B cell (primary cell): ENCODE measurements at regions not wholly inside any gene's neighbourhood (a gene's known extent, or its start where the extent isn't known, plus 50 kb on each side); places are given as distances from the start of the nearest gene placed in this dataset.

Source experiments
- ATAC-seq: fragments of 200-7000 bp; cut with Tn5 transposase; one replicate; pipeline ENCODE4 v1.10.0; 2021; ENCODE audit warnings: low read depth, mild to moderate bottlenecking, moderate number of reproducible peaks, moderate library complexity
- CTCF ChIA-PET: fragments of 350-600 bp; sonication (Branson Sonifier 250); formaldehyde crosslinking; loops from one replicate; lab custom pipeline; 2021; ENCODE audit warnings: antibody characterized with exemption, inconsistent platforms; lab: Charles Lee
- POLR2A ChIA-PET: fragments of 350-600 bp; sonication (Branson Sonifier 250); formaldehyde crosslinking; loops from one replicate; lab custom pipeline; 2021; ENCODE audit warnings: antibody characterized with exemption; lab: Charles Lee
- DNase-seq: peaks from one replicate; pipeline ENCODE4 v3.0.0; 2013
- H2AFZ ChIP-seq: 2 replicates; pipeline ENCODE4 v1.6.1; 2012; ENCODE audit warnings: mild to moderate bottlenecking, low read depth, low read length; ENCODE audit not compliant: insufficient read depth, poor library complexity, severe bottlenecking
- H3K27ac ChIP-seq, 2 donors: 1 replicate in 1 of 2; 2 replicates in 1 of 2; pipeline ENCODE4 v1.5.1; 2012 to 2013; ENCODE audit warnings: low read length in 2 of 2, mild to moderate bottlenecking in 2 of 2, moderate library complexity in 1 of 2
- H3K27me3 ChIP-seq, 4 experiments: fragments of 200-600 bp in 1 of 4; sonication (generic) in 1 of 4; replicated peaks in 1 of 4; 1 replicate in 2 of 4; 2 replicates in 2 of 4; pipeline versions ENCODE4 v1.6.1 to v1.7.0; 2013 to 2016; ENCODE audit warnings: low read length in 3 of 4, mild to moderate bottlenecking in 2 of 4, mixed read lengths in 1 of 4, moderate library complexity in 1 of 4; ENCODE audit not compliant: insufficient read depth in 4 of 4, control insufficient read depth in 3 of 4; ENCODE audit errors: control extremely low read depth in 1 of 4
- H3K36me3 ChIP-seq, 2 experiments: replicated peaks in 1 of 2; 1 replicate in 1 of 2; 2 replicates in 1 of 2; pipeline versions ENCODE4 v1.6.1 to v1.7.1; 2013; ENCODE audit warnings: low read length in 1 of 2; ENCODE audit not compliant: insufficient read depth in 2 of 2, control insufficient read depth in 1 of 2; ENCODE audit errors: control extremely low read depth in 1 of 2, extremely low read depth in 1 of 2
- H3K4me1 ChIP-seq, 2 donors: fragments of 200-600 bp in 1 of 2; sonication (generic) in 1 of 2; 1 replicate in 1 of 2; 2 replicates in 1 of 2; pipeline versions ENCODE4 v1.5.1 to v1.6.1; 2013 to 2017; ENCODE audit warnings: low read length in 2 of 2; ENCODE audit not compliant: control insufficient read depth in 2 of 2, insufficient read depth in 2 of 2
- H3K4me2 ChIP-seq: replicated peaks from 2 replicates; pipeline ENCODE3; 2012; ENCODE audit warnings: mild to moderate bottlenecking, low read depth, low read length; ENCODE audit not compliant: poor library complexity, severe bottlenecking
- H3K4me3 ChIP-seq, 5 experiments: fragments of 200-600 bp in 1 of 5; sonication (generic) in 1 of 5; 1 replicate in 3 of 5; 2 replicates in 2 of 5; pipeline versions ENCODE4 v1.5.1 to v1.7.0; 2011 to 2016; ENCODE audit warnings: low read length in 4 of 5, mild to moderate bottlenecking in 4 of 5, low read depth in 2 of 5, control low read depth in 1 of 5, moderate library complexity in 1 of 5; ENCODE audit not compliant: insufficient read depth in 1 of 5; ENCODE audit errors: control extremely low read depth in 1 of 5, extremely low read depth in 1 of 5
- H3K79me2 ChIP-seq: fragments of 200-600 bp; sonication (generic); one replicate; pipeline ENCODE4 v1.6.0; 2016; ENCODE audit warnings: low read length; ENCODE audit not compliant: control insufficient read depth, insufficient read depth
- H3K9ac ChIP-seq: fragments of 200-600 bp; sonication (generic); 2 replicates; pipeline ENCODE4 v1.6.1; 2017; ENCODE audit warnings: mild to moderate bottlenecking, low read length, moderate library complexity
- H3K9me3 ChIP-seq, 3 donors: one replicate each; pipeline versions ENCODE4 v1.6.1 to v1.7.1; 2013; ENCODE audit warnings: low read length in 2 of 3; ENCODE audit not compliant: control insufficient read depth in 2 of 3, insufficient read depth in 1 of 3; ENCODE audit errors: control extremely low read depth in 1 of 3
- H4K20me1 ChIP-seq: 2 replicates; pipeline ENCODE4 v1.6.0; 2012; ENCODE audit warnings: mild to moderate bottlenecking, low read length; ENCODE audit not compliant: insufficient read depth, control insufficient read depth, poor library complexity, severe bottlenecking
- H3K27ac Mint-ChIP-seq: one replicate; pipeline ENCODE4 v1.8.0; 2021; ENCODE audit warnings: mixed read lengths
- H3K27me3 Mint-ChIP-seq: one replicate; pipeline ENCODE4 v1.8.0; 2021; ENCODE audit warnings: mixed read lengths
- H3K4me1 Mint-ChIP-seq: one replicate; pipeline ENCODE4 v1.8.0; 2021; ENCODE audit warnings: mixed read lengths
- H3K4me3 Mint-ChIP-seq: one replicate; pipeline ENCODE4 v1.8.0; 2021; ENCODE audit warnings: mixed read lengths
- H3K9me3 Mint-ChIP-seq: one replicate; pipeline ENCODE4 v1.8.0; 2022; ENCODE audit warnings: mixed read lengths; ENCODE audit not compliant: insufficient read depth
- CTCF ChIP-seq: fragments of 200-600 bp; IDR thresholded peaks from one replicate; pipeline ENCODE4 v1.8.0; 2022; ENCODE audit warnings: antibody characterized with exemption, mild to moderate bottlenecking
- EZH2 ChIP-seq: IDR thresholded peaks from 2 replicates; pipeline ENCODE4 v1.6.1; 2012; ENCODE audit warnings: borderline replicate concordance, low read depth, mild to moderate bottlenecking, moderate library complexity, low read length; ENCODE audit not compliant: insufficient read depth, poor library complexity, severe bottlenecking
- WGBS: methylation state at CpG from one replicate; pipeline ENCODE4 v1.1.5; 2013; ENCODE audit warnings: missing lambda C conversion rate; ENCODE audit not compliant: insufficient coverage; 5-methylcytosine and 5-hydroxymethylcytosine counted together
- intact Hi-C: fragments of 100-400 bp; cut with micrococcal nuclease; formaldehyde crosslinking; loops from one replicate; pipeline ENCODE4 v1.10.0; 2022

DNA sequence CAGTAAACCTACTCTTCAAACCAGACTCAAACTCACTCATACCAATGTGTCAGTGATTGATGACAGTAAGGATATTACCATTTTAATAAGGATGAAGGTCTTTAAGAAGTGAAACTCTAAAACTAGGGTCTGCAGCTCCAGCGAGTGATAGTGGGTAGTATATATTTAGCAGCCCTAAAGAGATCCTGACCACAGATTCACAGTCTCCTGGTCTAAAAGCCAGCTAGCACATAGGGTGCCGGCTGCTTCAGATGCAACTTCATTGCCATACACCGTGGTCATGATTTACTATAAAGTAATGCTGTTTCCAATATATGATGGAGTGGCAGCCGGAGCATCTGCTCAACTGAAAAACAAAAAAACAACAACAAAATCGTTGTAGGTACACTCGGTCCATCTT is 99.6 kb upstream of the MDM1 start:
- Histone ChIP-seq H3K9me3 (peaks cover 0 to 6% (median 0%) of the 10 kb centered on the region in 3 donors), H3K36me3 (no peaks in the 10 kb centered on the region), H3K9ac (no peak overlapping the region), H3K4me3 (no peak overlapping the region), H3K4me2 (no peak overlapping the region), H3K4me1 (no peaks in the 10 kb centered on the region), H3K27ac (no peak overlapping the region), H4K20me1 (no peaks in the 10 kb centered on the region), H3K79me2 (no peaks in the 10 kb centered on the region), H2AFZ (no peak overlapping the region), H3K27me3 (no peaks in the 10 kb centered on the region)
- H3K27ac Mint-ChIP-seq: no peak overlapping the region
- ChIA-PET CTCF (no interaction called here), POLR2A (no interaction called here)
- WGBS: no CpG with 5 or more reads among the region's 6 CpGs
- H3K9me3 Mint-ChIP-seq: peaks cover 2% of the 10 kb centered on the region
- no peaks in the 10 kb centered on the region for H3K4me1 Mint-ChIP-seq
- no peak overlapping the region for H3K4me3 Mint-ChIP-seq
- intact Hi-C loops: no loop called here
- no peak for TF ChIP-seq CTCF
- no peak for TF ChIP-seq EZH2
- no peak for DNase-seq
- no peaks in the 10 kb centered on the region for H3K27me3 Mint-ChIP-seq
- ATAC-seq: no peak

DNA sequence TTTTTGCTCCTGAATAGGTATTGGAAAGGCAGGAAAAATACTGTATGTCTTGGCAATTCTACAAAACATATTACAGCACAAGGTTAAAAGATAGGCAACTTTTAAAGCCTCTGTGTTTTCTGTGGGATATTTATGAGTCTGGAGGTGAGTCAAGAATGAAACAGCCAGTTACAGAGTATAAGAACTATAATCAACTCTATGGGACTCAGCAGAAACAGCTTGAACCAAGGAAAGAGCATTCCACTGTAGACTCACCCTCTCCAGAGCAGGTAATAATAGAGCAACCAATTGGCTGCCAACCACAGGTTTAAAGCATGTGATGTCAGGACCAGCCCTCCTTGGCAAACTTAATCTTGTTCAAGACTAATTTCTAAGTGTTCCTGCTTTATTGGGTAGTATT is 100.5 kb upstream of the MDM1 start:
- Histone ChIP-seq H3K79me2 (no peaks in the 10 kb centered on the region), H3K4me2 (no peak overlapping the region), H2AFZ (no peak overlapping the region), H3K27me3 (no peaks in the 10 kb centered on the region), H3K9me3 (peaks cover 0 to 6% (median 0%) of the 10 kb centered on the region in 3 donors), H4K20me1 (no peaks in the 10 kb centered on the region), H3K4me3 (no peak overlapping the region), H3K27ac (no peak overlapping the region), H3K9ac (no peak overlapping the region), H3K36me3 (no peaks in the 10 kb centered on the region), H3K4me1 (no peaks in the 10 kb centered on the region)
- no peaks in the 10 kb centered on the region for H3K4me1 Mint-ChIP-seq
- peaks cover 2% of the 10 kb centered on the region for H3K9me3 Mint-ChIP-seq
- TF ChIP-seq CTCF (no peak), EZH2 (no peak)
- no peak overlapping the region for H3K27ac Mint-ChIP-seq
- no peak overlapping the region for H3K4me3 Mint-ChIP-seq
- ChIA-PET POLR2A (no interaction called here), CTCF (no interaction called here)
- no peak for ATAC-seq
- no peak for DNase-seq
- intact Hi-C loops: no loop called here
- H3K27me3 Mint-ChIP-seq: no peaks in the 10 kb centered on the region
